SK-N-SH treated with all-trans-retinoic acid at 6 μM for 48 hours (cell line): ENCODE measurements at regions not wholly inside any gene's neighbourhood (a gene's known extent, or its start where the extent isn't known, plus 50 kb on each side); places are given as distances from the start of the nearest gene placed in this dataset.

ENCODE experiments used
- ATAC-seq: fragments of 200-7000 bp; cut with Tn5 transposase; 3 replicates; pipeline ENCODE4 v1.9.1; 2020; ENCODE audit warnings: mild to moderate bottlenecking, moderate library complexity
- ARNTL ChIP-seq: fragments of 450-650 bp; formaldehyde crosslinking; IDR thresholded peaks from 2 replicates; pipeline ENCODE4 v1.5.0; 2020; ENCODE audit warnings: low read depth, mild to moderate bottlenecking, moderate library complexity, borderline replicate concordance
- BACH2 ChIP-seq: fragments of 250-450 bp; sonication (Bioruptor Pico); IDR thresholded peaks from 2 replicates; pipeline ENCODE4 v1.9.0; 2021; ENCODE audit warnings: mild to moderate bottlenecking, borderline replicate concordance
- CREB5 ChIP-seq: fragments of 250-450 bp; sonication (Bioruptor Pico); IDR thresholded peaks from 2 replicates; pipeline ENCODE4 v1.5.1; 2020; ENCODE audit warnings: low read depth, mild to moderate bottlenecking, moderate library complexity
- CSDC2 ChIP-seq: fragments of 250-450 bp; sonication (Bioruptor Pico); IDR thresholded peaks from 2 replicates; pipeline ENCODE4 v1.5.0; 2020; ENCODE audit warnings: mild to moderate bottlenecking, moderate library complexity
- ESRRG ChIP-seq: fragments of 250-450 bp; sonication (Bioruptor Pico); IDR thresholded peaks from 2 replicates; pipeline ENCODE4 v1.6.1; 2021; ENCODE audit warnings: mild to moderate bottlenecking
- GLIS3 ChIP-seq: fragments of 250-450 bp; sonication (Bioruptor Pico); IDR thresholded peaks from 2 replicates; pipeline ENCODE4 v1.5.0; 2020; ENCODE audit warnings: mild to moderate bottlenecking, moderate library complexity
- ISL1 ChIP-seq: fragments of 250-450 bp; sonication (Bioruptor Pico); IDR thresholded peaks from 2 replicates; pipeline ENCODE4 v2.1.2; 2022; ENCODE audit warnings: mild to moderate bottlenecking, moderate library complexity
- OSR1 ChIP-seq: fragments of 250-450 bp; sonication (Bioruptor Pico); IDR thresholded peaks from 2 replicates; pipeline ENCODE4 v1.8.0; 2022; ENCODE audit warnings: moderate library complexity, mild to moderate bottlenecking, inconsistent platforms
- PATZ1 ChIP-seq: fragments of 250-450 bp; sonication (Bioruptor Pico); IDR thresholded peaks from 2 replicates; pipeline ENCODE4 v1.8.0; 2020; ENCODE audit warnings: mild to moderate bottlenecking, moderate library complexity, borderline replicate concordance
- POU6F1 ChIP-seq: fragments of 250-450 bp; sonication (Bioruptor Pico); IDR thresholded peaks from 2 replicates; pipeline ENCODE4 v1.8.0; 2021; ENCODE audit warnings: low read depth, mild to moderate bottlenecking, moderate library complexity, borderline replicate concordance
- PPARA ChIP-seq: fragments of 250-450 bp; sonication (Bioruptor Pico); IDR thresholded peaks from 2 replicates; pipeline ENCODE4 v1.5.0; 2020; ENCODE audit warnings: mild to moderate bottlenecking, borderline replicate concordance
- RARB ChIP-seq: fragments of 250-450 bp; sonication (Bioruptor Pico); IDR thresholded peaks from 2 replicates; pipeline ENCODE4 v1.8.0; 2021; ENCODE audit warnings: mild to moderate bottlenecking, moderate library complexity
- SNAI2 ChIP-seq: fragments of 250-450 bp; sonication (Bioruptor Pico); IDR thresholded peaks from 2 replicates; pipeline ENCODE4 v1.5.0; 2020; ENCODE audit warnings: mild to moderate bottlenecking, moderate library complexity
- TCF4 ChIP-seq: fragments of 250-450 bp; sonication (Bioruptor Pico); IDR thresholded peaks from 2 replicates; pipeline ENCODE4 v1.8.0; 2021; ENCODE audit warnings: mild to moderate bottlenecking, moderate library complexity, borderline replicate concordance
- TSHZ2 ChIP-seq: fragments of 250-450 bp; sonication (Bioruptor Pico); IDR thresholded peaks from 2 replicates; pipeline ENCODE4 v1.5.0; 2020; ENCODE audit warnings: mild to moderate bottlenecking, moderate library complexity
- ZC3H10 ChIP-seq: fragments of 250-450 bp; sonication (Bioruptor Pico); IDR thresholded peaks from 2 replicates; pipeline ENCODE4 v1.5.1; 2021; ENCODE audit warnings: mild to moderate bottlenecking, moderate library complexity
- ZFP3 ChIP-seq: fragments of 250-450 bp; sonication (Bioruptor Pico); IDR thresholded peaks from 2 replicates; pipeline ENCODE4 v1.5.0; 2020; ENCODE audit warnings: mild to moderate bottlenecking, moderate library complexity
- ZFP30 ChIP-seq: fragments of 450-650 bp; formaldehyde crosslinking; IDR thresholded peaks from 2 replicates; pipeline ENCODE4 v1.5.0; 2022; ENCODE audit warnings: mild to moderate bottlenecking, moderate library complexity
- ZNF565 ChIP-seq: fragments of 450-650 bp; formaldehyde crosslinking; conservative IDR thresholded peaks from 2 replicates; pipeline ENCODE4 v1.5.0; 2020; ENCODE audit warnings: low read depth, mild to moderate bottlenecking, moderate library complexity
- ZNF70 ChIP-seq: fragments of 450-650 bp; formaldehyde crosslinking; IDR thresholded peaks from 2 replicates; pipeline ENCODE4 v1.5.0; 2020; ENCODE audit warnings: mild to moderate bottlenecking, moderate library complexity
- ZNF8 ChIP-seq: fragments of 450-650 bp; formaldehyde crosslinking; IDR thresholded peaks from 2 replicates; pipeline ENCODE4 v1.5.0; 2020; ENCODE audit warnings: mild to moderate bottlenecking, moderate library complexity

- TF ChIP-seq GLIS3 (CRISPR knock-in tag) (no peak), POU6F1 (CRISPR knock-in tag) (no peak), SNAI2 (CRISPR knock-in tag) (no peak), ZFP3 (CRISPR knock-in tag) (no peak), ISL1 (no peak), ARNTL (CRISPR knock-in tag) (no peak)
- no peak for ATAC-seq
Observed at GRCh38 chr9:82313697-82314096, 325.1 kb downstream of the SPATA31D1 start.

- no peak for TF ChIP-seq ZC3H10 (CRISPR knock-in tag)
- no peak for TF ChIP-seq GLIS3 (CRISPR knock-in tag)
- TF ChIP-seq TSHZ2 (CRISPR knock-in tag), result no peak
- TF ChIP-seq ZNF70 (CRISPR knock-in tag), result no peak
- no peak for TF ChIP-seq OSR1 (CRISPR knock-in tag)
- no peak for TF ChIP-seq TCF4 (CRISPR knock-in tag)
- no peak for TF ChIP-seq PATZ1 (CRISPR knock-in tag)
- TF ChIP-seq ZNF8 (CRISPR knock-in tag), result no peak
- no peak for TF ChIP-seq ZNF565 (CRISPR knock-in tag)
- TF ChIP-seq RARB (CRISPR knock-in tag), result no peak
- TF ChIP-seq PPARA, result no peak
- no peak for TF ChIP-seq ARNTL (CRISPR knock-in tag)
- TF ChIP-seq CREB5, result no peak
- TF ChIP-seq ESRRG (CRISPR knock-in tag), result no peak
- no peak for TF ChIP-seq POU6F1 (CRISPR knock-in tag)
- no peak for TF ChIP-seq BACH2 (CRISPR knock-in tag)
- TF ChIP-seq SNAI2 (CRISPR knock-in tag), result no peak
- no peak for ATAC-seq
Observed at GRCh38 chr9:82320566-82320965, 332.0 kb downstream of the SPATA31D1 start.

- ATAC-seq, result no peak
- TF ChIP-seq ZFP30, result no peak
- no peak for TF ChIP-seq ESRRG (CRISPR knock-in tag)
- TF ChIP-seq ZNF70 (CRISPR knock-in tag), result no peak
- no peak for TF ChIP-seq ZC3H10 (CRISPR knock-in tag)
- TF ChIP-seq PATZ1 (CRISPR knock-in tag), result no peak
- no peak for TF ChIP-seq SNAI2 (CRISPR knock-in tag)
- TF ChIP-seq POU6F1 (CRISPR knock-in tag), result no peak
- TF ChIP-seq ZNF8 (CRISPR knock-in tag), result no peak
- no peak for TF ChIP-seq OSR1 (CRISPR knock-in tag)
- no peak for TF ChIP-seq CSDC2 (CRISPR knock-in tag)
- TF ChIP-seq TSHZ2 (CRISPR knock-in tag), result no peak
- no peak for TF ChIP-seq ISL1
- TF ChIP-seq PPARA, result no peak
- no peak for TF ChIP-seq ZFP3 (CRISPR knock-in tag)
- TF ChIP-seq ARNTL (CRISPR knock-in tag), result no peak
Observed at GRCh38 chr9:82325907-82326306, 337.3 kb downstream of the SPATA31D1 start.
